GM12878 (cell line): ENCODE measurements at regions not wholly inside any gene's neighbourhood (a gene's known extent, or its start where the extent isn't known, plus 50 kb on each side); places are given as distances from the start of the nearest gene placed in this dataset.

Experiments
- CBX5 ChIP-seq: sonication (generic); IDR thresholded peaks from 2 replicates; pipeline ENCODE4 v1.6.1; 2016; ENCODE audit warnings: low read depth, moderate library complexity, mild to moderate bottlenecking, inconsistent platforms
- CHD2 ChIP-seq: IDR thresholded peaks from 2 replicates; pipeline ENCODE4 v1.6.1; 2011; ENCODE audit warnings: low read depth, low read length, improper control_type of control experiment, borderline replicate concordance
- EP300 ChIP-seq, 2 experiments: fragments of 150-350 bp in 1 of 2; IDR thresholded peaks; 2 replicates each; pipeline ENCODE4 v1.6.1; 2011 to 2012; ENCODE audit warnings: low read depth in 2 of 2, low read length in 2 of 2, borderline replicate concordance in 1 of 2, improper control_type of control experiment in 1 of 2, inconsistent platforms in 1 of 2; ENCODE audit not compliant: control insufficient read depth in 1 of 2
- KDM1A ChIP-seq: fragments of 200-600 bp; sonication (generic); IDR thresholded peaks from 2 replicates; pipeline ENCODE4 v1.6.1; 2016; ENCODE audit warnings: borderline replicate concordance
- NFIC ChIP-seq: IDR thresholded peaks from 2 replicates; pipeline ENCODE4 v1.6.1; 2012; ENCODE audit warnings: low read depth, mild to moderate bottlenecking, inconsistent platforms, low read length, moderate library complexity
- POLR2AphosphoS5 ChIP-seq: IDR thresholded peaks from 2 replicates; pipeline ENCODE4 v1.6.1; 2011; ENCODE audit warnings: mild to moderate bottlenecking, low read length, inconsistent platforms
- SPI1 ChIP-seq: IDR thresholded peaks from 2 replicates; pipeline ENCODE4 v1.6.1; 2011; ENCODE audit warnings: low read depth, mild to moderate bottlenecking, low read length, moderate library complexity, borderline replicate concordance; ENCODE audit not compliant: insufficient read depth
- TAF1 ChIP-seq: IDR thresholded peaks from 2 replicates; pipeline ENCODE4 v1.6.1; 2011; ENCODE audit warnings: mild to moderate bottlenecking, low read depth, low read length, borderline replicate concordance
- YY1 ChIP-seq: IDR thresholded peaks from 2 replicates; pipeline ENCODE4 v1.6.1; 2011; ENCODE audit warnings: low read depth, mild to moderate bottlenecking, low read length
- ZSCAN29 ChIP-seq: fragments of 450-650 bp; IDR thresholded peaks from 2 replicates; pipeline ENCODE4 v1.6.1; 2017; ENCODE audit warnings: mild to moderate bottlenecking, moderate library complexity
- TF ChIP-seq, protein P1 (sequence below), 3 experiments: IDR thresholded peaks in 2 of 3; conservative IDR thresholded peaks in 1 of 3; 2 replicates each; pipeline ENCODE4 v1.5.1; 2011; ENCODE audit warnings: low read depth in 3 of 3, low read length in 3 of 3, mild to moderate bottlenecking in 3 of 3, control low read depth in 2 of 3, moderate library complexity in 2 of 3, inconsistent platforms in 1 of 3, mixed read lengths in 1 of 3; ENCODE audit not compliant: control insufficient read depth in 2 of 3, insufficient read depth in 1 of 3; ENCODE audit errors: extremely low read depth in 1 of 3
- TF ChIP-seq, protein P2 (sequence below): IDR thresholded peaks from 2 replicates; pipeline ENCODE4 v1.6.1; 2012; ENCODE audit warnings: low read depth, low read length, improper control_type of control experiment

DNA sequence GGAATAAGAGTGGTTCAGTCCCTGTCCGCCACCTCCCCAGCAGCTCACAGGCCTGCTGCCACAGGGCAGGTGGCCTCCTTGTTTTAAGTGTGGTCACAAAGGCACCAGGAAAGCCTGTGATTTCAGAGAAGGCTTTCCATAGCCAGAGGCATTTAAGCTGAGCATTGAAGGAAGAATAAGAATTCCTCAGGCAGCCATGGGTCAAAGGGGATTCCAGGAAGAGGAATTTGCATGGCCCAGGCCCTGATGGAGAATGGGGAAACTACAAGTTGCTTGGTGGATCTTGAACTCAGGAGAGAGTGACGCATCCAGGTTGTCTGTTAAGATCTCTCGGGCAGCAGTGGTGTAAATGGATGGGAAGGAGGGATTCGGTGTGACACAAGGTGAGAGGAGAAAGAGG, 66.7 kb downstream of the KLHDC7A start:
- TF ChIP-seq KDM1A (no peak), SPI1 (no peak), NFIC (no peak), POLR2AphosphoS5 (no peak), EP300 (IDR thresholded peaks at IDR 0.05; ENCODE audit: borderline replicate concordance in 1 of 2, control insufficient read depth in 1 of 2, low read depth in 2 of 2, low read length in 2 of 2) (no peak), TAF1 (no peak), CHD2 (no peak), ZSCAN29 (no peak), CBX5 (no peak), YY1 (no peak)
- TF ChIP-seq, protein P1, sequence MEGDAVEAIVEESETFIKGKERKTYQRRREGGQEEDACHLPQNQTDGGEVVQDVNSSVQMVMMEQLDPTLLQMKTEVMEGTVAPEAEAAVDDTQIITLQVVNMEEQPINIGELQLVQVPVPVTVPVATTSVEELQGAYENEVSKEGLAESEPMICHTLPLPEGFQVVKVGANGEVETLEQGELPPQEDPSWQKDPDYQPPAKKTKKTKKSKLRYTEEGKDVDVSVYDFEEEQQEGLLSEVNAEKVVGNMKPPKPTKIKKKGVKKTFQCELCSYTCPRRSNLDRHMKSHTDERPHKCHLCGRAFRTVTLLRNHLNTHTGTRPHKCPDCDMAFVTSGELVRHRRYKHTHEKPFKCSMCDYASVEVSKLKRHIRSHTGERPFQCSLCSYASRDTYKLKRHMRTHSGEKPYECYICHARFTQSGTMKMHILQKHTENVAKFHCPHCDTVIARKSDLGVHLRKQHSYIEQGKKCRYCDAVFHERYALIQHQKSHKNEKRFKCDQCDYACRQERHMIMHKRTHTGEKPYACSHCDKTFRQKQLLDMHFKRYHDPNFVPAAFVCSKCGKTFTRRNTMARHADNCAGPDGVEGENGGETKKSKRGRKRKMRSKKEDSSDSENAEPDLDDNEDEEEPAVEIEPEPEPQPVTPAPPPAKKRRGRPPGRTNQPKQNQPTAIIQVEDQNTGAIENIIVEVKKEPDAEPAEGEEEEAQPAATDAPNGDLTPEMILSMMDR (IDR thresholded peaks at IDR 0.05 in 2 of 3, conservative IDR thresholded peaks at IDR 0.05 in 1 of 3; ENCODE audit: control insufficient read depth in 2 of 3, extremely low read depth in 1 of 3, insufficient read depth in 1 of 3, low read depth in 3 of 3, low read length in 3 of 3): no peak
- TF ChIP-seq, protein P2, sequence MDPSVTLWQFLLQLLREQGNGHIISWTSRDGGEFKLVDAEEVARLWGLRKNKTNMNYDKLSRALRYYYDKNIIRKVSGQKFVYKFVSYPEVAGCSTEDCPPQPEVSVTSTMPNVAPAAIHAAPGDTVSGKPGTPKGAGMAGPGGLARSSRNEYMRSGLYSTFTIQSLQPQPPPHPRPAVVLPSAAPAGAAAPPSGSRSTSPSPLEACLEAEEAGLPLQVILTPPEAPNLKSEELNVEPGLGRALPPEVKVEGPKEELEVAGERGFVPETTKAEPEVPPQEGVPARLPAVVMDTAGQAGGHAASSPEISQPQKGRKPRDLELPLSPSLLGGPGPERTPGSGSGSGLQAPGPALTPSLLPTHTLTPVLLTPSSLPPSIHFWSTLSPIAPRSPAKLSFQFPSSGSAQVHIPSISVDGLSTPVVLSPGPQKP: no peak
